H9 (cell line): ENCODE measurements at regions not wholly inside any gene's neighbourhood (a gene's known extent, or its start where the extent isn't known, plus 50 kb on each side); places are given as distances from the start of the nearest gene placed in this dataset.

ENCODE experiments used
- DNase-seq: peaks from one replicate; pipeline ENCODE4 v3.0.0-alpha.2; 2017
- H2AFZ ChIP-seq: one replicate; pipeline ENCODE4 v1.6.1; 2013; ENCODE audit warnings: mild to moderate bottlenecking, low read length, control low read depth, moderate library complexity
- H2AK5ac ChIP-seq: 2 replicates; pipeline ENCODE4 v1.6.1; 2013; ENCODE audit warnings: low read length, control low read depth, mixed read lengths; ENCODE audit not compliant: insufficient read length
- H2BK120ac ChIP-seq: one replicate; pipeline ENCODE4 v1.6.1; 2013; ENCODE audit warnings: low read depth, mild to moderate bottlenecking, low read length, control low read depth, inconsistent platforms; ENCODE audit not compliant: poor library complexity, severe bottlenecking
- H2BK12ac ChIP-seq: 2 replicates; pipeline ENCODE4 v1.6.1; 2013; ENCODE audit warnings: low read length, control low read depth, mixed read lengths, low read depth; ENCODE audit not compliant: insufficient read length
- H2BK15ac ChIP-seq: 2 replicates; pipeline ENCODE4 v1.6.1; 2013; ENCODE audit warnings: low read depth, low read length, control low read depth
- H2BK20ac ChIP-seq: one replicate; pipeline ENCODE4 v1.6.1; 2013; ENCODE audit warnings: low read depth, mild to moderate bottlenecking, low read length, control low read depth, inconsistent platforms; ENCODE audit not compliant: poor library complexity, severe bottlenecking
- H2BK5ac ChIP-seq: 2 replicates; pipeline ENCODE4 v1.6.1; 2013; ENCODE audit warnings: low read length, control low read depth, mixed read lengths; ENCODE audit not compliant: insufficient read length
- H3K14ac ChIP-seq: 2 replicates; pipeline ENCODE4 v1.6.1; 2013; ENCODE audit warnings: low read length, control low read depth; ENCODE audit not compliant: insufficient read depth
- H3K18ac ChIP-seq: 2 replicates; pipeline ENCODE4 v1.6.1; 2013; ENCODE audit warnings: low read depth, mild to moderate bottlenecking, mixed read lengths, low read length, control low read depth; ENCODE audit not compliant: insufficient read length
- H3K23ac ChIP-seq: 2 replicates; pipeline ENCODE4 v1.6.1; 2013; ENCODE audit warnings: low read length, control low read depth, mixed read lengths, low read depth; ENCODE audit not compliant: insufficient read length
- H3K23me2 ChIP-seq: 2 replicates; pipeline ENCODE4 v1.6.1; 2013; ENCODE audit warnings: low read depth, mild to moderate bottlenecking, mixed read lengths, low read length, control low read depth; ENCODE audit not compliant: insufficient read length, poor library complexity, severe bottlenecking
- H3K27ac ChIP-seq: 2 replicates; pipeline ENCODE4 v1.5.1; 2013; ENCODE audit warnings: low read length, control low read depth, mixed read lengths, low read depth; ENCODE audit not compliant: insufficient read length
- H3K27me3 ChIP-seq: 2 replicates; pipeline ENCODE4 v1.6.1; 2013; ENCODE audit warnings: low read length, control low read depth, inconsistent platforms; ENCODE audit not compliant: insufficient read depth
- H3K4ac ChIP-seq: 2 replicates; pipeline ENCODE4 v1.6.1; 2013; ENCODE audit warnings: low read depth, mild to moderate bottlenecking, control low read depth, inconsistent platforms, low read length, moderate library complexity
- H3K4me1 ChIP-seq: 2 replicates; pipeline ENCODE4 v1.6.1; 2013; ENCODE audit warnings: low read length, control low read depth, inconsistent platforms; ENCODE audit not compliant: insufficient read depth
- H3K4me2 ChIP-seq: 2 replicates; pipeline ENCODE4 v1.6.1; 2013; ENCODE audit warnings: low read length, control low read depth, mixed read lengths; ENCODE audit not compliant: insufficient read length, insufficient read depth
- H3K56ac ChIP-seq: 2 replicates; pipeline ENCODE4 v1.6.1; 2013; ENCODE audit warnings: low read depth, mild to moderate bottlenecking, mixed read lengths, low read length, control low read depth; ENCODE audit not compliant: insufficient read length
- H3K79me1 ChIP-seq: 2 replicates; pipeline ENCODE4 v1.6.1; 2013; ENCODE audit warnings: low read depth, mild to moderate bottlenecking, moderate library complexity, low read length, control low read depth, inconsistent platforms; ENCODE audit not compliant: insufficient read depth, poor library complexity, severe bottlenecking
- H3K79me2 ChIP-seq: 2 replicates; pipeline ENCODE4 v1.6.1; 2013; ENCODE audit warnings: low read length, control low read depth, inconsistent platforms; ENCODE audit not compliant: insufficient read depth
- H3K9ac ChIP-seq: 2 replicates; pipeline ENCODE4 v1.6.1; 2013; ENCODE audit warnings: low read length, control low read depth, mixed read lengths; ENCODE audit not compliant: insufficient read length; ENCODE audit errors: extremely low read depth
- H3K9me3 ChIP-seq: one replicate; pipeline ENCODE4 v1.6.1; 2013; ENCODE audit warnings: low read depth, low read length, inconsistent platforms; ENCODE audit not compliant: control insufficient read depth
- H3T11ph ChIP-seq: one replicate; pipeline ENCODE4 v1.6.1; 2013; ENCODE audit warnings: mild to moderate bottlenecking, low read length, control low read depth, inconsistent platforms
- H4K20me1 ChIP-seq: one replicate; pipeline ENCODE4 v1.6.1; 2013; ENCODE audit not compliant: control insufficient read depth, insufficient read length, insufficient read depth
- H4K5ac ChIP-seq: 2 replicates; pipeline ENCODE4 v1.6.1; 2013; ENCODE audit warnings: low read depth, mild to moderate bottlenecking, mixed read lengths, low read length, control low read depth; ENCODE audit not compliant: insufficient read length
- H4K8ac ChIP-seq: replicated peaks from 2 replicates; pipeline ENCODE4 v1.6.1; 2013; ENCODE audit warnings: low read length, control low read depth, mixed read lengths, low read depth; ENCODE audit not compliant: insufficient read length
- H4K91ac ChIP-seq: 2 replicates; pipeline ENCODE4 v1.6.1; 2013; ENCODE audit warnings: low read depth, mild to moderate bottlenecking, moderate library complexity, mixed read lengths, low read length, control low read depth; ENCODE audit not compliant: insufficient read length
- H3K27ac Mint-ChIP-seq, 3 experiments: 2 replicates in 2 of 3; 3 replicates in 1 of 3; pipeline ENCODE4 v1.8.0; 2020 to 2021; ENCODE audit warnings: mixed read lengths in 3 of 3, mild to moderate bottlenecking in 1 of 3, moderate library complexity in 1 of 3
- H3K27me3 Mint-ChIP-seq: 2 replicates; pipeline ENCODE4 v1.8.0; 2021; ENCODE audit warnings: low read depth, mild to moderate bottlenecking, moderate library complexity, mixed read lengths
- H3K36me3 Mint-ChIP-seq, 3 experiments: 2 replicates in 2 of 3; 3 replicates in 1 of 3; pipeline ENCODE4 v1.8.0; 2020 to 2021; ENCODE audit warnings: low read depth in 3 of 3, mixed read lengths in 3 of 3; ENCODE audit not compliant: insufficient read depth in 1 of 3
- H3K4me1 Mint-ChIP-seq, 2 experiments: 2 replicates each; pipeline ENCODE4 v1.8.0; 2020; ENCODE audit warnings: mixed read lengths in 2 of 2
- H3K4me3 Mint-ChIP-seq, 2 experiments: 2 replicates in 1 of 2; 3 replicates in 1 of 2; pipeline ENCODE4 v1.8.0; 2020 to 2021; ENCODE audit warnings: mild to moderate bottlenecking in 2 of 2, mixed read lengths in 2 of 2, moderate library complexity in 1 of 2
- H3K9me3 Mint-ChIP-seq, 2 experiments: 2 replicates in 1 of 2; 3 replicates in 1 of 2; pipeline ENCODE4 v1.8.0; 2020; ENCODE audit warnings: mild to moderate bottlenecking in 2 of 2, mixed read lengths in 2 of 2, moderate library complexity in 1 of 2
- WGBS: extraction: QIAGEN DNeasy Blood & Tissue Kit; methylation state at CpG from one replicate; pipeline ENCODE4 v1.1.7; 2013; ENCODE audit warnings: missing lambda C conversion rate, low lambda C conversion rate, mixed read lengths; ENCODE audit not compliant: insufficient read length; ENCODE audit errors: extremely low coverage; 5-methylcytosine and 5-hydroxymethylcytosine counted together
- TF ChIP-seq, protein P1 (sequence below): fragments of 200-600 bp; sonication (generic); conservative IDR thresholded peaks from 3 replicates; pipeline ENCODE4 v1.8.0; 2021; ENCODE audit warnings: antibody characterized with exemption, mild to moderate bottlenecking

DNA sequence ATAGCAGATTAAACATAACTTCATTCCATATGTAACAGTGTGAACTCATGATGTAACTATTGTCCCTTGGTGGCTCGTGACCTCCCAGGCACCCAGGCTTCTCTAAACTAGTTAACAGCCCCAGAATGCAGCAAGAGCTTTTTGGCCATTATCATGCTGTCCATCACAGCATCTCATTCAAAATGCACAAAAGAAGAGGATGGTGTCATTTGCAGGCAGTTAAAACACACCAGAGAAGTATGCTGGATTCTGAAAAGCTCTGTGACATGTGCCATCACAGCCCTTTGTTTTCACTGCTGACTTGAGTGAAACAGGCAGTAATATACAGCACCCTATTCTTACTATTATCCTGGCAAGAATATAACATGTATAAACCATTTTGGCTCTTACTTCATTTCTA is 117.6 kb upstream of the CHMP2B start:
- H3K9ac ChIP-seq: no peak overlapping the region
- no peak overlapping the region for H2BK12ac ChIP-seq
- H4K20me1 ChIP-seq: no peaks in the 10 kb centered on the region
- no peak overlapping the region for H2BK15ac ChIP-seq
- WGBS: no CpG with 5 or more reads among the region's 1 CpG
- no peaks in the 10 kb centered on the region for H3K23me2 ChIP-seq
- TF ChIP-seq, protein P1, sequence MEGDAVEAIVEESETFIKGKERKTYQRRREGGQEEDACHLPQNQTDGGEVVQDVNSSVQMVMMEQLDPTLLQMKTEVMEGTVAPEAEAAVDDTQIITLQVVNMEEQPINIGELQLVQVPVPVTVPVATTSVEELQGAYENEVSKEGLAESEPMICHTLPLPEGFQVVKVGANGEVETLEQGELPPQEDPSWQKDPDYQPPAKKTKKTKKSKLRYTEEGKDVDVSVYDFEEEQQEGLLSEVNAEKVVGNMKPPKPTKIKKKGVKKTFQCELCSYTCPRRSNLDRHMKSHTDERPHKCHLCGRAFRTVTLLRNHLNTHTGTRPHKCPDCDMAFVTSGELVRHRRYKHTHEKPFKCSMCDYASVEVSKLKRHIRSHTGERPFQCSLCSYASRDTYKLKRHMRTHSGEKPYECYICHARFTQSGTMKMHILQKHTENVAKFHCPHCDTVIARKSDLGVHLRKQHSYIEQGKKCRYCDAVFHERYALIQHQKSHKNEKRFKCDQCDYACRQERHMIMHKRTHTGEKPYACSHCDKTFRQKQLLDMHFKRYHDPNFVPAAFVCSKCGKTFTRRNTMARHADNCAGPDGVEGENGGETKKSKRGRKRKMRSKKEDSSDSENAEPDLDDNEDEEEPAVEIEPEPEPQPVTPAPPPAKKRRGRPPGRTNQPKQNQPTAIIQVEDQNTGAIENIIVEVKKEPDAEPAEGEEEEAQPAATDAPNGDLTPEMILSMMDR: no peak
- H3K56ac ChIP-seq: no peak overlapping the region
- Mint-ChIP-seq H3K27ac (no peak overlapping the region; a peak in 1 of 7 replicates), H3K4me1 (peaks cover 3% of the 10 kb centered on the region in 2 experiments; a peak in 2 of 4 replicates), H3K27me3 (no peaks in the 10 kb centered on the region), H3K36me3 (peaks cover 13 to 31% (median 17%) of the 10 kb centered on the region in 3 experiments), H3K9me3 (peaks cover 17 to 27% of the 10 kb centered on the region in 2 experiments), H3K4me3 (no peak overlapping the region)
- peaks cover 8% of the 10 kb centered on the region for H3K9me3 ChIP-seq
- no peak for DNase-seq
- H3K79me1 ChIP-seq: no peaks in the 10 kb centered on the region
- no peak overlapping the region for H3K18ac ChIP-seq
- no peak overlapping the region for H3K4me2 ChIP-seq
- H2BK5ac ChIP-seq: no peak overlapping the region
- no peak overlapping the region for H3K4ac ChIP-seq
- H2BK120ac ChIP-seq: no peak overlapping the region
- no peak overlapping the region for H4K91ac ChIP-seq
- H4K5ac ChIP-seq: no peak overlapping the region
- H4K8ac ChIP-seq: no peak overlapping the region
- H2AFZ ChIP-seq: no peak overlapping the region
- H3K79me2 ChIP-seq: no peaks in the 10 kb centered on the region
- H2BK20ac ChIP-seq: no peak overlapping the region
- H2AK5ac ChIP-seq: no peak overlapping the region
- no peaks in the 10 kb centered on the region for H3K27me3 ChIP-seq
- no peak overlapping the region for H3K27ac ChIP-seq
- no peak overlapping the region for H3K23ac ChIP-seq
- H3K14ac ChIP-seq: no peak overlapping the region
- H3K4me1 ChIP-seq: no peaks in the 10 kb centered on the region
- no peak overlapping the region for H3T11ph ChIP-seq
